Activated CD4-positive, alpha-beta memory T cell treated with anti-CD3 and anti-CD28 coated beads for 36 hours (primary cell): ENCODE measurements at regions not wholly inside any gene's neighbourhood (a gene's known extent, or its start where the extent isn't known, plus 50 kb on each side); places are given as distances from the start of the nearest gene placed in this dataset.

ENCODE experiments used
- CTCF ChIA-PET: fragments of 350-600 bp; sonication (Branson Sonifier 250); formaldehyde crosslinking; loops from one replicate; lab custom pipeline; 2021; ENCODE audit warnings: antibody characterized with exemption, inconsistent platforms; lab: Charles Lee
- POLR2A ChIA-PET: fragments of 350-600 bp; sonication (Branson Sonifier 250); formaldehyde crosslinking; loops from one replicate; lab custom pipeline; 2021; ENCODE audit warnings: antibody characterized with exemption; lab: Charles Lee
- DNase-seq: peaks from one replicate; pipeline ENCODE4 v3.0.0-alpha.2; 2020
- H3K27ac Mint-ChIP-seq: one replicate; pipeline ENCODE4 v1.8.0; 2021; ENCODE audit warnings: mixed read lengths
- H3K27me3 Mint-ChIP-seq: one replicate; pipeline ENCODE4 v1.8.0; 2021; ENCODE audit warnings: mixed read lengths
- H3K36me3 Mint-ChIP-seq: one replicate; pipeline ENCODE4 v1.8.0; 2021; ENCODE audit warnings: mixed read lengths
- H3K4me1 Mint-ChIP-seq: one replicate; pipeline ENCODE4 v1.8.0; 2021; ENCODE audit warnings: low read depth, mixed read lengths
- H3K4me3 Mint-ChIP-seq: one replicate; pipeline ENCODE4 v1.8.0; 2021; ENCODE audit warnings: mild to moderate bottlenecking, mixed read lengths
- H3K9me3 Mint-ChIP-seq: one replicate; pipeline ENCODE4 v1.8.0; 2021; ENCODE audit warnings: mixed read lengths
- intact Hi-C: fragments of 100-400 bp; cut with micrococcal nuclease; formaldehyde crosslinking; loops from one replicate; pipeline ENCODE4 v1.15.1; 2023

DNA sequence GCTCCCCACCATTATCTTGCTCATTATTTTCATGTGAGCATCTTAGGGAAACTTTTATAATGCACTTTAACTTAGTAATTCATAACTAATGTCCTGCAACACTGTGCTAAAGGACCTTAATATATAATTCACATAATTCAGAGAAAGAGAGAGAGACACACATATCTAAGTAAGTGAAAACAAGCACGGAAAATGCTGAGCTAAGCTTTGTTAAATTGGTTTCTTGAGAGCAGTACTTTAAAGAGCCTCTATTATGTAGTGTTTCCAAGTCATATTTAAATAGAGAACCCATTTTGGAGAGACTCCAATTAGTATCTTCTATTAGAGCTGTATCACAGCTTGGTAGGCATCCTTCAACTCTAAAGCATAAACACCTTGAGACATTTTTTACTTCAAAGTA, 354.1 kb upstream of the SOX14 start:
- ChIA-PET CTCF (no interaction called here), POLR2A (no interaction called here)
- DNase-seq: no peak
- Mint-ChIP-seq H3K9me3 (peaks cover 2% of the 10 kb centered on the region), H3K27ac (no peak overlapping the region), H3K4me3 (no peak overlapping the region), H3K27me3 (no peaks in the 10 kb centered on the region), H3K4me1 (no peaks in the 10 kb centered on the region), H3K36me3 (no peaks in the 10 kb centered on the region)
- intact Hi-C loops: no loop called here

DNA sequence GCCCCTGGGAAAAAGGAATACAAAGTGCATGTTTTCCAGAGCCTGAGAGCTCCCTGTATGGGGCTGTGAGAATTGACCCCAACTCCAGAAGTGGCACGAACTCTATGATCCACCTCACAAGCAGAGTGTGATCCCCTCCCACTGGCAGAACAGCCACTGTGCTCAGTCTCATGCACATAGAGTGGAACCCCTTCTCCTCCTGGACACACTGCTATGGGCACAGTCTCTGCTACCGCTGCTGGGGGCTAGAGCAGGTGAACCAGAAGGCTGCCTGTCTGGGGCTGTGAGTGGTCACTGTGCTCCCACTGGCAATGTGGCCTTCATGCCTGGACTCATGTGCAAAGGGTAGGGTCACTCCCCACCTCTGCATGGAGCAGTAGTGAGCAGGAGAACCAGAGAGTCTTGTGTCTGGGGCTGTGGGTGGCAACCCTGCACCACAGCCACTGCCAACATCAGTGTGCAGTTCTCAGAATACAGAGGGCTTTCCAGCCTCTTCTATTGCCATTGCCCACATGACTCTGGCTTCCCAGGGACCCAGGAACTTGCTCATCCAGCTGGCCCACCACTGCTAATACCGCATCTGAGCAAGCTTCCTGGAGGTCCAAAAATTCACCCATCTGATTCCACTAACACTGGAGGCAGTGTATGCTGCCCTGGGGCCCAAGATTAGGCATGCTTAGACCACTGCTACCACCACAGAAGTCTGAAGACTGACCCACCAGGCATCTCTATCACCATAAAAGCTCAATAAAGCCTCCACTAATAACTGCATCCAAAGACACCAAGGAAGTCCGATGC, 343.7 kb upstream of the SOX14 start:
- H3K4me3 Mint-ChIP-seq: no peak overlapping the region
- no peak for DNase-seq
- no peaks in the 10 kb centered on the region for H3K36me3 Mint-ChIP-seq
- no peaks in the 10 kb centered on the region for H3K4me1 Mint-ChIP-seq
- POLR2A ChIA-PET: no interaction called here
- H3K9me3 Mint-ChIP-seq: peaks cover 26% of the 10 kb centered on the region
- intact Hi-C loops: no loop called here
- CTCF ChIA-PET: no interaction called here
- H3K27ac Mint-ChIP-seq: no peak overlapping the region
- H3K27me3 Mint-ChIP-seq: no peaks in the 10 kb centered on the region

DNA sequence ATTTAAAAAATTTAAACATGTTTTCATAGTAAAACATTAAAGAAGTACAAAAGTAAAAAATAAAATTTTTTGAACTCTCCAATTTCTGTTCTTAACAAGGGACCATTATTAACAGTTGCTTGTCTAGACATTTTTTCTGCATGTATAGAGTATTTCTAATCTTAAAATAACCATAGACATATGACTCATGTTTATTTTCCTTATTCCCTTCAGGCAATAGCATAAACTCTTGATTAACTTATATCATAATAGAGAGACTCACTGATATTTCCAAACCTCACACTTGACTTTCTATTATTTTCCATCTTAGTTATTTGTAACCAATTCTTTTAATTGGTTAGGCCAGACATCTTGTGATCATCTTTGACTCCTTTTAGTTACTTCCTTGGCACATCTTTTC, 325.6 kb upstream of the SOX14 start:
- CTCF ChIA-PET: no interaction called here
- DNase-seq: no peak
- Mint-ChIP-seq H3K4me1 (no peaks in the 10 kb centered on the region), H3K36me3 (no peaks in the 10 kb centered on the region), H3K27me3 (no peaks in the 10 kb centered on the region), H3K9me3 (peaks cover 5% of the 10 kb centered on the region), H3K4me3 (no peak overlapping the region), H3K27ac (no peak overlapping the region)
- intact Hi-C loops: no loop called here
- POLR2A ChIA-PET: no interaction called here

DNA sequence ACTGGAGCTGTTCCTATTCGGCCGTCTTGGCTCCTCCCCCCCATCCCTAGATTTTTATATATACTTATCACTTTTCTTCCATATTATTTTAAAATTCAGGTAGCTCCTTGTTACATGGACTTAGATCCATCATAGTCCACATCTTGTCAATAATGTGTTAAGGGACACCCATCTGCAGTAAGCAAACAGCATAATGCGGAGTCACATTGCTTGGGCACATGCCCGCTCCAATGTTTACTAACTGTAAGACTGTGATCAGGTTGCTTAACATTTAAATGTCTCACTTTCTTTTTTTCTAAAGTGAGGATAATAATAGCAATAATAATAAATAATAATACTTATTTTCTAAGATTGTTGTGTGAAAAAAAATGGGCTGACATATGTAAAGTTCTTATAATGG, 303.2 kb upstream of the SOX14 start:
- intact Hi-C loops: no loop called here
- no peaks in the 10 kb centered on the region for H3K9me3 Mint-ChIP-seq
- H3K4me3 Mint-ChIP-seq: no peak overlapping the region
- no peak overlapping the region for H3K27ac Mint-ChIP-seq
- ChIA-PET POLR2A (no interaction called here), CTCF (no interaction called here)
- no peaks in the 10 kb centered on the region for H3K36me3 Mint-ChIP-seq
- no peaks in the 10 kb centered on the region for H3K27me3 Mint-ChIP-seq
- no peak for DNase-seq
- no peaks in the 10 kb centered on the region for H3K4me1 Mint-ChIP-seq

DNA sequence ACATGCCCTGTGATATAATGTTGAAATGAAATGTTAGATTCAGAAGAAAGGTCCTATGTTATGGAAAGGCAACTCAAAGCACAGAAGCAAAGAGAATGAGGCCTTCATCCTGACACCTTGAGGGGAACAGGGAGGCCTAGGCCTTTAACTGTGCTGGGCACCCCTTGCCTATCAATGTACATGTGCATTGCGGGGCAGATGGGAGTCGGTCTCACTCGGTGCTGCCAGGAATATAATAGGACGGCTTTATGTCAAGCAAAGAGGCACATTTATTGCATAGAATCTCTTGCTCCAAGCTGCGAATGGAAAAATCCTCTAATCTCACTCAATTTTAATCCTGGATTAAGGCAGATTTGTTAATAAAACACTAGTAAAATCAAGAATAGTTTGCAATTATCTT, 301.0 kb upstream of the SOX14 start:
- intact Hi-C loops: no loop called here
- no peaks in the 10 kb centered on the region for H3K9me3 Mint-ChIP-seq
- no peak overlapping the region for H3K27ac Mint-ChIP-seq
- no peaks in the 10 kb centered on the region for H3K27me3 Mint-ChIP-seq
- H3K4me3 Mint-ChIP-seq: no peak overlapping the region
- ChIA-PET POLR2A (no interaction called here), CTCF (no interaction called here)
- H3K4me1 Mint-ChIP-seq: no peaks in the 10 kb centered on the region
- H3K36me3 Mint-ChIP-seq: no peaks in the 10 kb centered on the region
- no peak for DNase-seq

DNA sequence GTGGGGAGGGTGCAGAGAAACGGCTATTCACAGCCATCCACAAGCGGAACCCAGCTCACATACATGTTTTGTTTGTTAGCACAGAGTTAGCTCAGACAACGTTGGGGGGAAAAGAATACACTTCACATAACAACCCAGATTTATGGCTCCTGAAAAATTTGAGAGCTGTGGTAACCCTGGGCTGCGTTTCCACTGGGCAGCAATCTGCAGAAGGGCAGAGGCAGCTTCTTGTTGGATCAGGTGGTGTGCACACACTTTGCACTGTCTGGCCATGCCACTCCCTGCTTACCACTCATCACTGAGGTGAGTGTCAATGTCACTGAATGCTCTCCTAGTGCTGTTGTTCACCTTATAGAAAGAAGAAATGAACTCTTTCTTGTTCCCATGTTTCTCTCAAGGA, 299.8 kb upstream of the SOX14 start:
- Mint-ChIP-seq H3K4me1 (no peaks in the 10 kb centered on the region), H3K9me3 (no peaks in the 10 kb centered on the region), H3K36me3 (no peaks in the 10 kb centered on the region), H3K4me3 (no peak overlapping the region), H3K27me3 (no peaks in the 10 kb centered on the region), H3K27ac (no peak overlapping the region)
- intact Hi-C loops: no loop called here
- CTCF ChIA-PET: interaction anchor here (0.7 kb wide), 1 partner anchor 358 kb away, joined by 3 read pairs; no protein-coding TSS in a partner anchor
- no peak for DNase-seq
- POLR2A ChIA-PET: no interaction called here

DNA sequence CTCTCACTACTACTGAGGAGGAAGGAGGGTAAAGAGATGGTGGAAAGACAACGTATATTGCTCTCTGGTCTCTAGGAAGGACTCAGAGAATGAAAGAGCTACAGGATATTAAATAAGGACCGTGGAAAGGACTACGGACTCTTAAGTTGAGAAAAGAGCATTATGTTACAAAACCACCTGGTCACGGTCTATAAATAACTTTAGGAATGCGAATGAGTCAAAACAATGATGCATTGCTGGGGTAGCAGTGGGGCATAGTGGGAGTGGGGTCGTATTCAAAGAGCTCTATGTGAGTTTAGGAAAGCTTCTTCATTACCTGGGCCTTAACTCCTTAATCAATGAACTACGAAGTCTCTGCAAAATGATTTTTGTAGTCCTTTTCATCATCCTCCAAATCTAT, 295.7 kb upstream of the SOX14 start:
- H3K27ac Mint-ChIP-seq: no peak overlapping the region
- no peaks in the 10 kb centered on the region for H3K9me3 Mint-ChIP-seq
- intact Hi-C loops: no loop called here
- no peaks in the 10 kb centered on the region for H3K36me3 Mint-ChIP-seq
- POLR2A ChIA-PET: no interaction called here
- H3K27me3 Mint-ChIP-seq: no peaks in the 10 kb centered on the region
- no peaks in the 10 kb centered on the region for H3K4me1 Mint-ChIP-seq
- H3K4me3 Mint-ChIP-seq: no peak overlapping the region
- no peak for DNase-seq
- CTCF ChIA-PET: no interaction called here

DNA sequence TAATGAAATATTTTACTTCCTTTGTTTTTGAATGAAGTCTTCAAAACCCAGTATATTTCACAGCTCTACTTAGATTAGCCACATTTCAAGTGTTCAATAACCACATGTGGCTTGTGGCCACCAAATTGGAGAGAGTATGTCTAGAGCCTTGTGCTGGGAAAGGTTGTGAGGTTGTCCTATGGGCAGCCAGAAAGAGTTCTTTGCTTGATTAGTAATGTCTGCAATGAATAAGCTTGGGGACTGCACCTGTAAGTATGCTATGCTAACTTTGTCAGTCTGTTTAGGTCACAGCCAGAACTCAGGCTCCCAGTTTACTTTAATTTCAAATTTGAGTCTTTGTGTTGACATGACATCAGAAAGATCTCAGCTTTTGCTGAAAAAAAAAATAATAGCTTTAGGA, 294.9 kb upstream of the SOX14 start:
- Mint-ChIP-seq H3K36me3 (no peaks in the 10 kb centered on the region), H3K9me3 (no peaks in the 10 kb centered on the region), H3K4me3 (no peak overlapping the region), H3K27ac (no peak overlapping the region), H3K4me1 (no peaks in the 10 kb centered on the region), H3K27me3 (no peaks in the 10 kb centered on the region)
- ChIA-PET POLR2A (no interaction called here), CTCF (no interaction called here)
- no peak for DNase-seq
- intact Hi-C loops: no loop called here

DNA sequence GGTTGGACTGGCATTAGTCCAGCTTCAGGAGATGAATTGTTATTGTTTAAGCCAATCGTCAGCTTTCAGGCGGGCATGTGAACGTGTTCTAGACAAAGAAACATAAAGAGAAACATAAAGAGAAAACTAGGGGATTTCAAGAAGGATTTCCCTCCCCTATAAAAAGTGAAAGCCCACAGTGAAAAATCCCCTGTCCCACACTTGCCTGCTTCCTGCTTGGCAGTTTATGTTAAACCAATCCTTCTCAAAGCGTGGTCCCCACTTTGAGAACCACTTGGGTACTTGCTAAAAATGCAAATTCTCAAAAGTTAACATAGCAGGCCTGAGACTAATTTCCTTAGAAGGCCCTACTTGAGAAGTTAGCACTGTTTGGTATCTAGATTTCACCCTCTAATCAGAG, 293.0 kb upstream of the SOX14 start:
- ChIA-PET CTCF (no interaction called here), POLR2A (no interaction called here)
- Mint-ChIP-seq H3K4me1 (no peaks in the 10 kb centered on the region), H3K4me3 (no peak overlapping the region), H3K27ac (no peak overlapping the region), H3K27me3 (no peaks in the 10 kb centered on the region), H3K36me3 (no peaks in the 10 kb centered on the region), H3K9me3 (no peaks in the 10 kb centered on the region)
- no peak for DNase-seq
- intact Hi-C loops: no loop called here

DNA sequence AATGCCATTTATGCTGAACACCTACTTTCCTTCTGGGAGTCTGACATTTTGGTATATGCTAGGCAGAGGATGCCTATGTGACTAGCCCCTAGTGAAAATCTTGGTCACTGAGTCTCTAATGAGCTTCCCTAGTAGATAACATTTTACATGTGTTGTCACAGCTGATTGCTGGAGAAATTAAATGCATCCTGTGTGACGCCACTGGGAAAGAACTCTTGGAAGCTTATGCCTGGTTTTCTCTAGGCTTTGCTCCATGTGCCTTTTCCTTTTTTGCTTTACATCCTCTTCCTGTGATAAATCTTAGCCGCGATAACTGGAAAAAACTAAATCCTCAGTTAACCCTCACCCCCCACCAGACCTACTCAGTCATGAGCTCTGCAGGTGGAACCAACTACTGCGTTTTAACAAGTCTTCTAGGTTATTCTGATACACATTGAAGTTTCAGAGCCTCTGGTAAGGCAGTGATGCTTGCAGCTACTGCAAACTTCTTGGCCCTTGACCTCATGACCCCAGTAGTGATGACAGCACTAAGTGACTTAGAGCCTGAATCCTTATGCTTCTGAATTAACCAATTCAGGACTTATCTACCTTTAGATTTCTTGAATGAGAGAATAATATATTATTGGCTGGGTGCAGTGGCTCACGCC, 292.4 kb upstream of the SOX14 start:
- Mint-ChIP-seq H3K4me3 (no peak overlapping the region), H3K27ac (no peak overlapping the region), H3K4me1 (no peaks in the 10 kb centered on the region), H3K27me3 (no peaks in the 10 kb centered on the region), H3K36me3 (no peaks in the 10 kb centered on the region), H3K9me3 (peaks cover 4% of the 10 kb centered on the region)
- ChIA-PET CTCF (no interaction called here), POLR2A (no interaction called here)
- intact Hi-C loops: no loop called here
- DNase-seq: no peak

DNA sequence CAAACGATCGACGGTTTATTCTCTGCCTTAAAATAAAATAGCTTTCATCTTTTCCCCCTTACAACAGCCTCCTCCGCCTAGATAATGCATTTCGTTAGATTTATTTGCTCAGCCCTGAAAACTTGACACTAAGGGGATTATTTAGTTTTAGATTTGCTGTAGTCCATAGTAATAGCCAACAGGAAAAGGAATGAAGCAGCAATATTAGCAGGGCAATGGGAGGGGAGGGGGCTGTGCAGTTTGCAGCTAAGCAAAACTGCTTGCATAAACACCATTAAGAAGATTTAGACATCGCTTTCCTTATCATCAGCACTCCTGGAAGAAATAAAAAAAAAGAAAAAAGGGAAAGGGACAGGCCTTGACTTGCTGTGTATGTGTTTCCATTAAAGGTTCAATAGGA, 286.5 kb upstream of the SOX14 start:
- intact Hi-C loops: no loop called here
- Mint-ChIP-seq H3K9me3 (peaks cover 13% of the 10 kb centered on the region), H3K4me1 (no peaks in the 10 kb centered on the region), H3K27ac (no peak overlapping the region), H3K4me3 (no peak overlapping the region), H3K36me3 (no peaks in the 10 kb centered on the region), H3K27me3 (no peaks in the 10 kb centered on the region)
- CTCF ChIA-PET: no interaction called here
- no peak for DNase-seq
- POLR2A ChIA-PET: no interaction called here

DNA sequence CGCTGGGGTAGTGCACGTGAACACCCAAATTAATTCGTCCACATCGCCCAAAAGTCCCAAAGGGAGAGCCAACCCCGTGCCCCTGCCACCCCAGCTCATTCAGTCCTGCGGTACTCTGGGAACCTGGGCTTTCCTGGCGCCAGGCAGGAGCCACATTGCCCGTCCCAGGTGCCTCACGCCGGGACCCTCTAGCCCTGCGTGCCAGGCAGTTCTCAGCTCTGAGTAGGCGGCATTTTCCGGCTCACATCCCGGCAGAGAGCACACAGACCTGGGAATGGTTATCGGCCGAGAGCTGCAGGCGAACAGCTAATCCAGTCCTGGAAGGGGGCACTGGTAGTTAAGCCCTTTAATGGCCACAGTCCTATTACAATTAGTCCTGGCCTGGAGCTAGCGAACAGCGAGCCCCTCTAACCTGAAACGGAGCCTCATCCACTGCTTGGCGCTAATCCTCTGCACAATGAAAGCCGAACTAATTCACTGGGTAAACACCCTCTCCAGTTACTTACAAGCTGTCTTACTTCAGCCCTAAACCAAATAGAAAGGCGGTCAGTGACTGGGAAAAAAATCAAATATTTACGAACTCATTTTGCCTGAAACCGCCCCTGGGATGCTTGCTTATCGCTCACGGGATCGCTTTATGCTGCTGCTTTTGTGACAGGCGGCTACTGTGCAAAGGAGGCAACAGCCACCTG, 254.6 kb upstream of the SOX14 start:
- no peak for DNase-seq
- no peak overlapping the region for H3K27ac Mint-ChIP-seq
- H3K27me3 Mint-ChIP-seq: no peaks in the 10 kb centered on the region
- H3K9me3 Mint-ChIP-seq: no peaks in the 10 kb centered on the region
- intact Hi-C loops: no loop called here
- ChIA-PET CTCF (no interaction called here), POLR2A (no interaction called here)
- no peak overlapping the region for H3K4me3 Mint-ChIP-seq
- H3K4me1 Mint-ChIP-seq: no peaks in the 10 kb centered on the region
- H3K36me3 Mint-ChIP-seq: no peaks in the 10 kb centered on the region

DNA sequence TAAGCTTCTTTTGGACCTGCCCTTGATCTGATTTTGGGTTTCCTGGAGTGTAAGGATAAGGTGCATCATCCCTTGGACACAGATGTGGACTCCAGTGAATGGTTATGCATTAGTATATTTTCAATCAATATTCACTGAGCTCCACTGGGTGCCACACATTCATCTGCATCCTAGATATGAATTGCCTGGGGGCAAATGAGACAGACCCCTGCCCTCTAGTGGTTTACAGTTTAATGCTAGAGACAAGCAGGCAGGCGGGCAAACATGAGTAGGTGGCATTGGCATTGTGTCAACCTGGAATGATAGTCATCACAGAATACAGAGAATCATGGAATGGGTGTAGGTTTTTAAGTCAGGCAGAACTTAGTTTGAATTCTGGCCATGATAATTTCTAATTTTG, 252.5 kb upstream of the SOX14 start:
- no peaks in the 10 kb centered on the region for H3K27me3 Mint-ChIP-seq
- CTCF ChIA-PET: no interaction called here
- intact Hi-C loops: no loop called here
- no peak overlapping the region for H3K27ac Mint-ChIP-seq
- POLR2A ChIA-PET: no interaction called here
- H3K36me3 Mint-ChIP-seq: no peaks in the 10 kb centered on the region
- no peak overlapping the region for H3K4me3 Mint-ChIP-seq
- H3K9me3 Mint-ChIP-seq: no peaks in the 10 kb centered on the region
- DNase-seq: no peak
- no peaks in the 10 kb centered on the region for H3K4me1 Mint-ChIP-seq
